ENCODE measurements at regions not wholly inside any gene's neighbourhood (a gene's known extent, or its start where the extent isn't known, plus 50 kb on each side); places are given as distances from the start of the nearest gene placed in this dataset.

GRCh38 chr5:124580512-124580911 is 165.9 kb downstream of the ZNF608 start:
- DNase-seq (ENCODE audit: insufficient read length, low spot score, missing footprints), result no peak
- TF ChIP-seq CTCF (IDR thresholded peaks at IDR 0.05; ENCODE audit: extremely low read depth, low read depth, low read length), result no peak
- H4K20me1 ChIP-seq (ENCODE audit: insufficient read depth, low read length), result no peaks in the 10 kb centered on the region
- no peak overlapping the region for H2AFZ ChIP-seq (ENCODE audit: low read length)
- H3K27me3 ChIP-seq (ENCODE audit: insufficient read depth, low read length), result no peaks in the 10 kb centered on the region
- H3K36me3 ChIP-seq (ENCODE audit: insufficient read depth, low read length), result no peaks in the 10 kb centered on the region
- H3K79me2 ChIP-seq (ENCODE audit: insufficient read depth, low read length), result no peaks in the 10 kb centered on the region
- no peak overlapping the region for H3K4me2 ChIP-seq (ENCODE audit: insufficient read depth, low read length)
- H3K4me3 ChIP-seq (ENCODE audit: insufficient read depth, low read length), result no peak overlapping the region
- H3K4me1 ChIP-seq (ENCODE audit: insufficient read depth, low read length), result peaks cover 8% of the 10 kb centered on the region
- no peak overlapping the region for H3K27ac ChIP-seq (ENCODE audit: low read depth, low read length)
- no peaks in the 10 kb centered on the region for H3K9me3 ChIP-seq (ENCODE audit: low read depth, low read length)

- Histone ChIP-seq H3K9me3 (ENCODE audit: low read depth, low read length) (no peaks in the 10 kb centered on the region), H3K79me2 (ENCODE audit: insufficient read depth, low read length) (no peaks in the 10 kb centered on the region), H3K36me3 (ENCODE audit: insufficient read depth, low read length) (no peaks in the 10 kb centered on the region), H3K4me3 (ENCODE audit: insufficient read depth, low read length) (no peak overlapping the region), H3K4me2 (ENCODE audit: insufficient read depth, low read length) (no peak overlapping the region), H3K27me3 (ENCODE audit: insufficient read depth, low read length) (no peaks in the 10 kb centered on the region), H4K20me1 (ENCODE audit: insufficient read depth, low read length) (no peaks in the 10 kb centered on the region), H3K27ac (ENCODE audit: low read depth, low read length) (no peak overlapping the region), H2AFZ (ENCODE audit: low read length) (no peak overlapping the region), H3K4me1 (ENCODE audit: insufficient read depth, low read length) (no peaks in the 10 kb centered on the region)
- TF ChIP-seq CTCF (IDR thresholded peaks at IDR 0.05; ENCODE audit: extremely low read depth, low read depth, low read length), result no peak
- no peak for DNase-seq (ENCODE audit: insufficient read length, low spot score, missing footprints)
These were observed 169.5 kb downstream of the ZNF608 start for GRCh38 chr5:124576848-124577409.

GRCh38 chr5:124575725-124576124 is 170.7 kb downstream of the ZNF608 start:
- DNase-seq (ENCODE audit: insufficient read length, low spot score, missing footprints), result no peak
- no peak overlapping the region for H2AFZ ChIP-seq (ENCODE audit: low read length)
- TF ChIP-seq CTCF (IDR thresholded peaks at IDR 0.05; ENCODE audit: extremely low read depth, low read depth, low read length), result no peak

GRCh38 chr5:124574521-124575436 is 171.7 kb downstream of the ZNF608 start:
- Histone ChIP-seq H3K36me3 (ENCODE audit: insufficient read depth, low read length) (no peaks in the 10 kb centered on the region), H3K79me2 (ENCODE audit: insufficient read depth, low read length) (no peaks in the 10 kb centered on the region), H3K9me3 (ENCODE audit: low read depth, low read length) (no peaks in the 10 kb centered on the region), H3K27ac (ENCODE audit: low read depth, low read length) (no peak overlapping the region), H4K20me1 (ENCODE audit: insufficient read depth, low read length) (no peaks in the 10 kb centered on the region), H2AFZ (ENCODE audit: low read length) (no peak overlapping the region), H3K4me3 (ENCODE audit: insufficient read depth, low read length) (no peak overlapping the region), H3K4me1 (ENCODE audit: insufficient read depth, low read length) (no peaks in the 10 kb centered on the region), H3K4me2 (ENCODE audit: insufficient read depth, low read length) (no peak overlapping the region), H3K27me3 (ENCODE audit: insufficient read depth, low read length) (no peaks in the 10 kb centered on the region)
- TF ChIP-seq CTCF (IDR thresholded peaks at IDR 0.05; ENCODE audit: extremely low read depth, low read depth, low read length), result no peak
- DNase-seq (ENCODE audit: insufficient read length, low spot score, missing footprints), result no peak

More at GRCh38 chr5:124575725-124576124, 170.7 kb downstream of the ZNF608 start:
- H4K20me1 ChIP-seq (ENCODE audit: insufficient read depth, low read length), result no peaks in the 10 kb centered on the region
- no peak overlapping the region for H3K4me2 ChIP-seq (ENCODE audit: insufficient read depth, low read length)
- H3K4me1 ChIP-seq (ENCODE audit: insufficient read depth, low read length), result no peaks in the 10 kb centered on the region
- no peaks in the 10 kb centered on the region for H3K9me3 ChIP-seq (ENCODE audit: low read depth, low read length)
- no peaks in the 10 kb centered on the region for H3K79me2 ChIP-seq (ENCODE audit: insufficient read depth, low read length)
- H3K27ac ChIP-seq (ENCODE audit: low read depth, low read length), result no peak overlapping the region
- no peaks in the 10 kb centered on the region for H3K27me3 ChIP-seq (ENCODE audit: insufficient read depth, low read length)
- no peaks in the 10 kb centered on the region for H3K36me3 ChIP-seq (ENCODE audit: insufficient read depth, low read length)
- H3K4me3 ChIP-seq (ENCODE audit: insufficient read depth, low read length), result no peak overlapping the region
